Lower leg skin (tissue), 4 donors: ENCODE measurements at regions not wholly inside any gene's neighbourhood (a gene's known extent, or its start where the extent isn't known, plus 50 kb on each side); places are given as distances from the start of the nearest gene placed in this dataset.

Source experiments
- DNase-seq, 2 donors: peaks; one replicate each; pipeline ENCODE4 v3.0.0-alpha.2; 2019; ENCODE audit warnings: low spot score in 2 of 2
- H3K4me3 ChIP-seq: fragments of 200-600 bp; sonication (generic); 2 replicates; pipeline ENCODE4 v1.5.1; 2017; ENCODE audit warnings: mild to moderate bottlenecking, low read depth; ENCODE audit not compliant: poor library complexity, severe bottlenecking
- CTCF ChIP-seq, 3 donors: fragments of 450-650 bp; IDR thresholded peaks; one replicate each; pipeline ENCODE4 v1.5.1; 2016; ENCODE audit warnings: antibody characterized with exemption in 3 of 3, mild to moderate bottlenecking in 3 of 3, moderate library complexity in 2 of 3
- POLR2A ChIP-seq, 2 donors: fragments of 450-650 bp; IDR thresholded peaks; one replicate each; pipeline ENCODE4 v1.6.1; 2016 to 2017; ENCODE audit warnings: antibody characterized with exemption in 2 of 2, mild to moderate bottlenecking in 1 of 2, moderate library complexity in 1 of 2
- WGBS, 2 donors: methylation state at CpG; one replicate each; pipeline ENCODE4 v1.1.5; 2018; 5-methylcytosine and 5-hydroxymethylcytosine counted together
- intact Hi-C: fragments of 100-400 bp; cut with DNase I; formaldehyde crosslinking; loops from one replicate; pipeline ENCODE4 v1.15.0; 2023; ENCODE audit warnings: low total_unique reads

- no peak for DNase-seq
- TF ChIP-seq POLR2A (IDR thresholded peaks at IDR 0.05): no peak
- TF ChIP-seq CTCF (IDR thresholded peaks at IDR 0.05): no peak
- 93 to 97% methylated on average over 5 of the region's 5 CpGs for WGBS, 2 donors
- intact Hi-C loops: no loop called here
- H3K4me3 ChIP-seq: no peak overlapping the region
Observed at GRCh38 chr14:98940693-98941437, 331.1 kb downstream of the BCL11B start.

- no peak for DNase-seq
- TF ChIP-seq POLR2A (IDR thresholded peaks at IDR 0.05) (no peak), CTCF (IDR thresholded peaks at IDR 0.05) (no peak)
- intact Hi-C loops: no loop called here
Observed at GRCh38 chr14:98941481-98941880, 330.5 kb downstream of the BCL11B start.

DNA sequence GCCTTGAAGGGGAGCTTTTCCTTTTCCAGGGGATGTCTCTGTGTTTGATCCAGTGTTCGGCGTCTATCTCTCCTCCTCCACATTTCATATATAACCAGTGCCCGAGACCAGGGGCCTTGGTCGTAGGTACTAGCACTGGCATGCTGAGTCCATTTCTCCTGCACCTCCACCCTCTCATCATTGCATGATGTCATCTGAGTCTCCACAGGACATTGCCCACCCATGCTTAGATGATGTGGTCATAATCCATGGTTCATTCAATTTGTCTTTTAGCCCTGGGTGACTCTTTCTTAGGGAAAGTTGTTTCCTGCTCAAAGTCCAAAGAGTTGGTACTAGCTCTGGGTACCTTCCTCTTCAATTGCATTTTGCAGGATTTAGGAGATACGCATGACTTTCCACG, 328.1 kb downstream of the BCL11B start:
- intact Hi-C loops: no loop called here

More at GRCh38 chr14:98941481-98941880, 330.5 kb downstream of the BCL11B start:
- no peak overlapping the region for H3K4me3 ChIP-seq

DNA sequence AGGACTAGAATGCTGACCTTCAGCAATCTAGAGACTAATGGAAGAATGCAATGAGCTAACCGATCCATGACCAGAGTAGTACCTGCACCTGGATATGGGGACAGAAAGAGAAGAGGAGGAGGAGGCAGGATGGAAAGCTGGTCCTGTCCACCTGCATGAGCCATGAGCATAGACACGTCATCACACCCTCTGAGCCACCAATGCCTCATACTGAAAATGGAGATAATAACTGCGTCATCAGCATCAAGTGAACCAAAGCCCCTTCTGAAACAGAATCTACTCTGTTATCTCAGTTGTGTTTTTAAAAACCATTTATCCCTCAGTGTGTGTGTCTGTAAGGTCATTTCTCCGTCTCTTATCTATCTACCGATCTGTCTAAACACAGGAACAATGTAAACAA, 327.0 kb downstream of the BCL11B start:
- WGBS, 2 donors: 87 to 89% methylated on average over 5 of the region's 5 CpGs
- intact Hi-C loops: no loop called here
- TF ChIP-seq POLR2A (IDR thresholded peaks at IDR 0.05) (no peak), CTCF (IDR thresholded peaks at IDR 0.05) (no peak)

More for the DNA sequence above, 328.1 kb downstream of the BCL11B start:
- DNase-seq: peak in 1 of 2 donors; percentile 20
- 94 to 96% methylated on average over 6 of the region's 6 CpGs for WGBS, 2 donors
- TF ChIP-seq CTCF (IDR thresholded peaks at IDR 0.05) (no peak), POLR2A (IDR thresholded peaks at IDR 0.05) (no peak)
- no peak overlapping the region for H3K4me3 ChIP-seq

GRCh38 chr14:98945611-98946570, 326.1 kb downstream of the BCL11B start:
- TF ChIP-seq POLR2A (IDR thresholded peaks at IDR 0.05) (no peak), CTCF (IDR thresholded peaks at IDR 0.05) (no peak)
- DNase-seq: peak in 1 of 2 donors; percentile 88
- H3K4me3 ChIP-seq: no peak overlapping the region
- intact Hi-C loops: no loop called here
- 53 to 58% methylated on average over 23 of the region's 23 CpGs for WGBS, 2 donors

More for the DNA sequence above, 327.0 kb downstream of the BCL11B start:
- peak in 1 of 2 donors; percentile 31 for DNase-seq
- no peak overlapping the region for H3K4me3 ChIP-seq
